ENCODE measurements at regions not wholly inside any gene's neighbourhood (a gene's known extent, or its start where the extent isn't known, plus 50 kb on each side); places are given as distances from the start of the nearest gene placed in this dataset.
A peak's percentile ranks its signal among the peaks of the same experiment; 100 is the strongest.

DNA sequence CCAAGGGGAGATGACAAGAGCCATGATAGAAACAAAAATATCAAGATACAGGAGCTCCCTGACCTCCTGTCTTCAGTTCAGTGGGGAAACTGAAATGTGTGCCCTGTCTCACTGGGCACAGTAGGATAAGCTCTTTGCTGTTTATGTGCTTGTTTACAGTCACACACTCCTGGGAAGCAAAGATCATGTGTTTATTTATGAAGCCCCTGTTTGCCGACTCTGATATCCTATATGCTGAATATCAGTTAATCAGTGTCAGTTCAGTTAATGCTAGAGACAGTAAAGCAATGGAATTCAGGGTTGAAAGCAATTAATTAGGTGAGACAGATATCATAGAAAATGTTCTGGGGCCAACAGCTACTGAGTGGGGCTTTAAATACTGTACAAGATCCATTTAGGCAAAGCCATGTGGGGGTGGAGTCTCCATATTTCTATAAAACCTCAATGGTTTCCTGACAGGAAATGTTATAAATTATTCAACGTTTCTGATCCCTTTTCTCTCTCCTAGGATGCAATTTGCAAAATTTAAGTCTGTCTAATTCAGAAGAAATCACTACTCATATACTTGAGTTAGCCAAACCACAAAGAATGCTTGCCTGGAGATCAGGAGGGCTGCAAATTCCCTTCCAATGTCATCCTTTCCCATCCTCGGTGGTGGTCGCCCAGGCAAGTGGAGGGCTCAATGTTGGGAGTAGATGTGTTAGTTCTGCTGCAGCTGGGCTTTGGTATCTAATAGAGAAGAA is 551.3 kb downstream of the CMPK2 start:
- ATAC-seq (ENCODE audit: low read depth) (no peak), DNase-seq (ENCODE audit: low spot score in 2 of 2) (no peak)
- Mint-ChIP-seq H3K27ac (no peak overlapping the region), H3K4me1 (peaks cover 6% of the 10 kb centered on the region), H3K36me3 (peaks cover 2% of the 10 kb centered on the region), H3K4me3 (no peak overlapping the region), H3K9me3 (no peaks in the 10 kb centered on the region), H3K27me3 (no peaks in the 10 kb centered on the region)

DNA sequence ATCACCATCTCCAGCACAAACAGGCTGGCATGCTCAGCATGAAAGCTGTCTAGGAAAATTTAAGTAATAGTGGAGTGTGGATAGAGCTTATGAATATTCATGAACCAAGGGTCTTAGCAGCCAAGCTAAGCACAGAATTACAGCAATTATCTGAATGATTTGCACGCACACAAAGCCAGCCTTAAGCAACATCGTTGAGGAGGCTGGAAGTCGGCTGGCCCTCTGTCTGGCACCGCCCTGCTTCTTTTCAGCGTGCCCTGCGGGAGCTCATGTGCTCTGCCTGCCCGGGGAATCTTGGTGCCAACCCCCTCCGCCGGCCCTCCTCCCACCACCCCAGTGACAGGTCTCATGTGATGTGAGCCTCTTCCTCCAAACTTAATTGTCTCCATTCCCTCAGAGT is 540.1 kb downstream of the CMPK2 start:
- Mint-ChIP-seq H3K9me3 (peaks cover 22% of the 10 kb centered on the region), H3K27ac (no peak overlapping the region), H3K4me1 (no peaks in the 10 kb centered on the region), H3K4me3 (no peak overlapping the region), H3K27me3 (no peaks in the 10 kb centered on the region), H3K36me3 (no peaks in the 10 kb centered on the region)
- no peak for DNase-seq (ENCODE audit: low spot score in 2 of 2)
- ATAC-seq (ENCODE audit: low read depth), result no peak

DNA sequence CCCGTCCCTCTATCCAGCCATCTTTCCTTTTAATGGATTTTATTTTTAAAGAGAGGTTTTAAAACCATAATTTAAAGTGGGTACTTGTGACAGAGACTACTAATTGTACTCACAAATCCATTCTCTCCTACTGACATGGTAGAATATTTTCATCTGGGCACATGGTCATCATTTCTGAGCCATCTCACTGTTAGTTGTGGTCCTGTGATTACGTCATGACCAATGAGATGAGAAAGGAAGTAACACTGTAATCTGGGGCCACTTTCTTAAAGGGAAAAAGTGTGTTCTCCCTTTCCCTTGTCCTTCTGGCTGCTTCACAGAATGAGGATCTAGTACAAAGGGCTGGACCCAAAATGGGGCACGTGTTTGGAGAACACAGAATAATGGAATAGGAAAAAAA is 538.7 kb downstream of the CMPK2 start:
- Mint-ChIP-seq H3K36me3 (no peaks in the 10 kb centered on the region), H3K4me1 (no peaks in the 10 kb centered on the region)

DNA sequence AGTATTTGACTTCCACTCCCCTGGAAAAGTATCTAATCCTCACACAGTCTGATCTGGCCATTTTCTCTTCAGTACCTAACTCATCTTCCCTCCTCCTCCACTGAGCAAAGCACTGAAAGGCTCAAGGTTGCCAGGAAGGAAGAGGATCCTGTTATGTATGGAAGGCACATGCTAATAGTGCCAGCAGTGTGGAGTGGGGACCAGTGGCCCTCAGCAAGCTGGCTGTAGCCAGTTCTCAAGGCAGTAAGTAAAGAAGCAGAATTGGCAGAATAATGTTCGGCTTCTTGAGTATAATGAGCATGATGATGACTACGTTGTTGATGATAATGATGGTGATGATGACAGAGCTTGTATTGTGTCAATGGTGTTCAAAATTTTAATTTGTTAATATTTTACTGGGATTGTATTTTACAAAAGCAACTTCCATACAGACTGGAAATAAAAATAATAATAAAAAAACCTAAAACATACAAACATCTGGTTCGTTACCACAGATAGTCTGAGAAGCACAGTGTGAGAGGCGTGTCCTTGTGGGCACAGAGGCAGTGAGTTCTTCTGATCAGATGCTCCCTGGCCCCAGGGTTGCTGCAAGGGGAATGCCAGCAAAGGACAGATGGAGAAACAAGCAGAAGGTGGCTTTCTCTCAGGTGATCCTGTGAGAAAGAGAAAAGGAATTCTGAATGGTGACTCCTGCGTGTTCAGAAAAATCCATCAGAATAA is 528.8 kb downstream of the CMPK2 start:
- no peak for DNase-seq (ENCODE audit: low spot score in 2 of 2)
- no peak for ATAC-seq (ENCODE audit: low read depth)
- Mint-ChIP-seq H3K4me1 (peaks cover 2% of the 10 kb centered on the region), H3K9me3 (no peaks in the 10 kb centered on the region), H3K27ac (no peak overlapping the region), H3K27me3 (no peaks in the 10 kb centered on the region), H3K36me3 (no peaks in the 10 kb centered on the region), H3K4me3 (no peak overlapping the region)

More for the DNA sequence above, 538.7 kb downstream of the CMPK2 start:
- Mint-ChIP-seq H3K27ac (no peak overlapping the region), H3K4me3 (no peak overlapping the region), H3K9me3 (peaks cover 16% of the 10 kb centered on the region), H3K27me3 (no peaks in the 10 kb centered on the region)
- ATAC-seq (ENCODE audit: low read depth) (no peak), DNase-seq (ENCODE audit: low spot score in 2 of 2) (no peak)

DNA sequence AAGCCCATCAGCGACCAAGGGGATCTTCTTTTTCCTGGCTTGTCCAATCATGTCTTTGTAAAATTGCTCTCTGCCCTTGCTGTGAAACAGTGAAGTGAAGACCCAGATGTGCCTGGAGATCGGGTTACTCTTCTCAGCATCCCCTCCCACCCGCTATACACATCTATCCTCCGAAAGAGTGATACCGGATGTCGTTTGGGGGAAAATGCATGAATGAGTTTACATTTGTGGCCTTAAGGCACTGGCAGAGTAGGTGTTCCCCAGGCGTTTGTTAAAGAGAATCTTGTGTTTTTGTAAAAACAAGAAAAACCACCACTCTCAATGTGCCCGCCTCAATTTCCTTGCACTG is 528.3 kb downstream of the CMPK2 start:
- H3K36me3 Mint-ChIP-seq, result no peaks in the 10 kb centered on the region

DNA sequence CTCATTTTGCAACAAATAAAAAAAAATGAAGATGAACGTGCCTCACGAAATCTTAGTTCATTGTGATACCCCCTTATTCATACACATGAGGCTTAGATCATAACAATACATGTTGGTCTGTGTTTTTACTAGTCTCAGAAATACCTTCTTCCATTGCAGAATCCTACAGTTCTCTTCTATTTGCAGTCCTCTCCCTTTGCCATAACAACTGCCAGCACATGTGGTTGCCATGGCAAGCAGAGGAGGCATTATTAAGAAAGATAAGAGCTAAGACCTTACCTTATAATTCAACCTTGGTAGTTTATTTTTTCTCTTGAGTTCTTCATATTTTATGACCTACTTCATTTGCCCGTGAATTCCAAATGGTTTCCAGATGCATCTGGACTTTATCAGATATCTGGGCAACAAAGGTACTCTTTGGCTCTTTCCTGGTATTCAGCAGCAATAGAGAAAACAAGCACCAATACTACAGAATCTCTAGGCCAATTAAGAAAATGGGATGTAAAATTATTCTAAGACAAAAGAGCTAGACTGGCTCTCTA is 524.0 kb downstream of the CMPK2 start:
- peaks cover 22% of the 10 kb centered on the region for H3K4me1 Mint-ChIP-seq
- H3K36me3 Mint-ChIP-seq, result no peaks in the 10 kb centered on the region
- H3K9me3 Mint-ChIP-seq, result peaks cover 2% of the 10 kb centered on the region
- no peaks in the 10 kb centered on the region for H3K27me3 Mint-ChIP-seq
- no peak for DNase-seq (ENCODE audit: low spot score in 2 of 2)
- no peak for ATAC-seq (ENCODE audit: low read depth)
- H3K27ac Mint-ChIP-seq, result no peak overlapping the region
- no peak overlapping the region for H3K4me3 Mint-ChIP-seq

More for the DNA sequence above, 528.3 kb downstream of the CMPK2 start:
- H3K9me3 Mint-ChIP-seq, result no peaks in the 10 kb centered on the region
- no peak overlapping the region for H3K27ac Mint-ChIP-seq
- H3K27me3 Mint-ChIP-seq, result no peaks in the 10 kb centered on the region
- ATAC-seq (ENCODE audit: low read depth), result no peak
- H3K4me3 Mint-ChIP-seq, result no peak overlapping the region
- DNase-seq (ENCODE audit: low spot score in 2 of 2), result no peak
- peaks cover 6% of the 10 kb centered on the region for H3K4me1 Mint-ChIP-seq

DNA sequence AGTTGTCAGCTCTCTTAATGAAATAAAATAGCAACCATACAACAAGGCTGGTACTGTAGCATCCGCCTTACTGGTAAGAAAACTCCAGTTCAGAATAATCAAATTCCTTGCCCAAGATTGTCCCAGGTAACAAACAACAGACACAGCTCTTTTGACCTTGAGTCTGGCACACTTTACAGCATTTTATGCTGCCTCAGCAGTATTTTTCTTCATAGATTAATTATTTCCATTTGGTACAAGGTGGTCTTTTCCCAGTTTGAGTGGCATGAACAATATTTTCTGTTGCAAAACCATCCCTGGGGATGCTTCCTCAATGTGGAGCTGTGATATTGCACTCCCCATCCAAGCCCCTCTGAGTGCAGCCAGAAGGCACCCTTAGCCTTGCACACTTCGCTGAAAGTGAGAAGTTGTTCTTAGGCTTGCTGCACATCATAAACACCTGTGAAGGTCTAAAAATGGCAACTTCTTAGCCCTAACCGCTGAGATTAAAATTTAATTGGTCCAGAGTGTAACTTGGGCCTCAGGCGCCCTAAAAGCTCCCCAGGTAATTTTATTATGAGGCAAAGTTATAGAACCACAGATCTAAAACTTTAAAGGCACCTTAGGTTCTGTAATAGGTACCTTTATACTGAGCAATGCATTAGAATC is 523.3 kb downstream of the CMPK2 start:
- DNase-seq (ENCODE audit: low spot score in 2 of 2), result no peak
- no peaks in the 10 kb centered on the region for H3K36me3 Mint-ChIP-seq
- peaks cover 22% of the 10 kb centered on the region for H3K4me1 Mint-ChIP-seq
- H3K27me3 Mint-ChIP-seq, result no peaks in the 10 kb centered on the region
- peak overlapping the region; percentile 22 for H3K27ac Mint-ChIP-seq
- peaks cover 2% of the 10 kb centered on the region for H3K9me3 Mint-ChIP-seq
- peak overlapping the region; percentile 29 for H3K4me3 Mint-ChIP-seq
- no peak for ATAC-seq (ENCODE audit: low read depth)

DNA sequence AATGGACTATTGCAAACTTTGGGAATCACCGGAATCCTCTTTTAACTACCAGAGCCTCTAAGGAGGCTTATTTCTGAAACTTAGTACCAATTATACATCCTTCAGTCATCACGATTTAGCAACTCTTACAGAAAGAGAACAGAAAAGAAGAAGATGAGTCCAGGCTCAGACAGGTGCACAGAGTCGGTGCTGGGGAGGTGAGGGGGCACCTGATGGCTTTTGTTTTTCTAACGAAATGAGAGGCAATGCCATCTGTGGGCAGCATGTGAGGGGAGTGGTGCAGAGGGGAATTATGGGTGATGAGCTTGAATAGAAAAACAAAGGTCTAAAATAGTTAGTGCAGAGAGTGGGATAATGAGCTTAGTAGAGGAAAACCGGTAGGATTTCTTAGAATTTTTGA is 522.6 kb downstream of the CMPK2 start:
- no peak overlapping the region for H3K4me3 Mint-ChIP-seq
- no peak overlapping the region for H3K27ac Mint-ChIP-seq
- peaks cover 22% of the 10 kb centered on the region for H3K4me1 Mint-ChIP-seq
- ATAC-seq (ENCODE audit: low read depth) (no peak), DNase-seq (ENCODE audit: low spot score in 2 of 2) (no peak)
- peaks cover 2% of the 10 kb centered on the region for H3K9me3 Mint-ChIP-seq
- H3K27me3 Mint-ChIP-seq, result no peaks in the 10 kb centered on the region
- no peaks in the 10 kb centered on the region for H3K36me3 Mint-ChIP-seq

DNA sequence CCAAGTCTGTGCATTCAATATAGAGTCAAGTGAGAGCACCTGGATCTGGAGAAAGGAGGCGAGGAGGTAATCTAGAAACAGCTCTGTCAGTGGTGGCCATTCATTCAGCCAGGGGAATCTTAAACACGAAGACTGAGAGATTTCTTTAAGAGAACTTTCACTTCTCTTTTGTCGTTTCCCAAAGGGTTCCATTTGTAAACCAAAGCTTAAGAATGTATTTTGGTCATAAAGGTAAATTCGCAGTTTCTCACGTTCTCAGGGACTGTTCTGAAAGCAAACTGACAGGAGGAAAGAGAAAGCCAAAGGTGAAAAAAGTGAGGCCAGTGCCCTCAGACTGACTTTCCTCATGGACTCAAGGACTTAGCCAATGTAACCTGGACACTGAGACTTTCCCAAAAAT is 513.5 kb downstream of the CMPK2 start:
- peaks cover 15% of the 10 kb centered on the region for H3K4me1 Mint-ChIP-seq
- H3K36me3 Mint-ChIP-seq, result no peaks in the 10 kb centered on the region
- ATAC-seq (ENCODE audit: low read depth) (peak; percentile 80), DNase-seq (ENCODE audit: low spot score in 2 of 2) (peak in 1 of 2 donors; percentile 18)
- no peaks in the 10 kb centered on the region for H3K9me3 Mint-ChIP-seq
- peak overlapping the region; percentile 79 for H3K27ac Mint-ChIP-seq
- peak overlapping the region; percentile 52 for H3K4me3 Mint-ChIP-seq
- no peaks in the 10 kb centered on the region for H3K27me3 Mint-ChIP-seq

DNA sequence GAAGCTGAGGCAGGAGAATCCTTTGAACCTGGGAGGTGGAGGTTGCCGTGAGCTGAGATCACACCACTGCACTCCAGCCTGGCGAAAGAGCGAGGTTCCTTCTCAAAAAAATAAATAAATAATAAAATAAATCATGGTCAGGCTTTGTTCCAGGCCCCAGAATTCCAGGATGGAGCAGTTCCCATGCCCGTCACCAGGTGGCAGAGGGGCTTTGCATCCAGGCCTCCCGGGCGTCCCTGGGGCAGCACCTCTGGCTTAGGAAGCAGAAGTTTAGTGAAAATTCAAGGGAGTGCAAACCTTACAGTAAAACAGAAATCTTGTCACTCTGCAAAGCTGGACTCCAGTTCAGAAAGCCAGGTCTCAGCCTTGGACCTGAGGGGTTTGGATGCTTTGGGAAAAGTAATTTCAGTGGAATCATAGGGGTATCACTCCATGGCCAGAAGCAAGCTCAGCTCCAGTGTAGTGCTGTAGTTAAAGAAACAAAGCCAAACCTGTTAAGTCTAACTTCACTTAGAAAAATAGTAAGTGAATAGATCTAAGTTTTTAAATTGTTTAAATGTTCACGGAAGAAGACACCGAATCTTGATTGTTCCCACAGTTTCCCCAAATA is 512.7 kb downstream of the CMPK2 start:
- DNase-seq (ENCODE audit: low spot score in 2 of 2), result no peak
- no peak for ATAC-seq (ENCODE audit: low read depth)
- H3K36me3 Mint-ChIP-seq, result no peaks in the 10 kb centered on the region
- no peaks in the 10 kb centered on the region for H3K9me3 Mint-ChIP-seq
- H3K27me3 Mint-ChIP-seq, result no peaks in the 10 kb centered on the region
- H3K4me3 Mint-ChIP-seq, result no peak overlapping the region
- H3K27ac Mint-ChIP-seq, result peak overlapping the region; percentile 6
- H3K4me1 Mint-ChIP-seq, result peaks cover 15% of the 10 kb centered on the region

DNA sequence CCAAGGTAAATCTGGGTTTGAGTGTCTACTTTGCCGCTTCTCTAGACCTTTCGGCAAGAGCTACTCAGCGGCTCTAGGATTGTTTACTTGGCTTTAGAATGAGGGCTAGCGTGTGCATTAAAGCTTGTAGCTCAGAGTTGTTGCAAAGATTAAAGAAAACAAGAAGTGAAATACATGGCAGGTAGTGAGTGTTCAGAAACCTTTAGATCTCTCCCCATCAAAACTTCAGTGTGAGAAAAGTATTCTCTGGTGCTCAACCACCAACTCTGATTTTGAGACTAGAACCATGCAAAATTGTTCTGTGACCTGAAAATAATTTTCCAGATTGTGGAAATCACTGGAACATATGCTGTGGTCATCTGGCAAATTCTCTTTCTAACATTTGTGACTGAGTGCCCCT is 512.0 kb downstream of the CMPK2 start:
- Mint-ChIP-seq H3K4me3 (no peak overlapping the region), H3K36me3 (no peaks in the 10 kb centered on the region), H3K27ac (peak overlapping the region; percentile 6), H3K9me3 (no peaks in the 10 kb centered on the region), H3K27me3 (no peaks in the 10 kb centered on the region), H3K4me1 (peaks cover 15% of the 10 kb centered on the region)
- peak; percentile 53 for ATAC-seq (ENCODE audit: low read depth)
- no peak for DNase-seq (ENCODE audit: low spot score in 2 of 2)

DNA sequence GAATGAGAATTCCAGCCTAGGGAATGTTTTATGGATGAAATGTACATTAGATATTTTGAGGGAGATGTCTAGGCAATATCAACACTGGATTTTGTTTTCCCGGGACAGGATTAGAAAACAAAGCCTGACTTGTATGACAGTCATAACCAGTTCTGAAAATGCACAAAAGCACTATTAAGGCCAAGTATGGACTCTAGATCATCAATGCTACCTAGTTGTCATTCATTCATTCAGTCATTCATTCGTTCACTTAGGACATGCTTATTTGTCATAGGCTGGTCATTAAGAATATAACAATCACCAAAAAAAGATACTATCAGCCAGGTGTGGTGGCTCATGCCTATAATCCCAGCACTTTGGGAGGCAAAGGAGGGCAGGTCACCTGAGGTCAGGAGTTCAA is 511.2 kb downstream of the CMPK2 start:
- Mint-ChIP-seq H3K36me3 (no peaks in the 10 kb centered on the region), H3K9me3 (no peaks in the 10 kb centered on the region), H3K27ac (no peak overlapping the region), H3K4me1 (peaks cover 15% of the 10 kb centered on the region), H3K4me3 (no peak overlapping the region), H3K27me3 (no peaks in the 10 kb centered on the region)
- ATAC-seq (ENCODE audit: low read depth), result no peak
- no peak for DNase-seq (ENCODE audit: low spot score in 2 of 2)

DNA sequence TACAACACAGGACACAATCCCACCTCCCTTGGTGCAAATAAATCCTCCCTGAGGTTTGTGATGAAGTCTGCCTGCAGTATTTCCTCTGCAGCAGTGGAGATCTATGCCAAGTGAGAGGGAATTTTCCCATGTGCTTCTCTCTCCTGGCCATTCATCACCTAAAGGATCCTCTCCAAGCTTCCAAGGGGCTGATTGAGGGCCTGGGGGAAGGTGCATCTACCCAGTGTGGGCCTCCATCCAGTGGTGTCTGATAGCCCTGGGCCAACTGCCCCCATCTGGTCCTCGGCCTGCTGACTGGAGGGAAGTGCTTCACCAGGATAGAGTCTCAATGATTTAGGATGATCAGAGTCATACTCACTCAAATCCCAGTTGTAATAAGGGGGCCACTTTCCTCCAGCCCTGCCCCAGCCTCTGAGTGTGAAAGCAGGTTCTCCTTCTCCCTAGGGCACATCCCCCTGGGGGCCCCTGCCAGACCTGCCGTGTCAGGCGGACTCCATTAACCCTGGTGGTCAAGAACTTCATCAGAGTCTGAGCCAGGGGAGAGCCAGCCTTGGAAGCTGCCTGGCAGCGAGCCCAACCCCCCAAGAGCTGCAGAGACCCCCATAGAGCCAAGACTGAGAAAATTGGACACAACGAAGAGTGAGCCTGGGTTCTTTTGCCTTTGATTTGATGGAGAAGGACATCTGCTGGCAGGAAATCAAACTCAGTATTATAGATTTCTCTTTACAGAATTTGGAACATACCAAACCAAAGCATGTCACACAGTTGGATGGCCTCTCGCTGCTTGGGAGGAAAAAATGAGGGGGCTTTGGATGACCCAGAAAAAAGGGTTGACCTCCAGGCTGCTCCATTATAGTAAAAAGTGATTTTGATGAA is 509.6 kb downstream of the CMPK2 start:
- Mint-ChIP-seq H3K27me3 (no peaks in the 10 kb centered on the region), H3K9me3 (no peaks in the 10 kb centered on the region), H3K27ac (no peak overlapping the region)

More for the DNA sequence above, 509.6 kb downstream of the CMPK2 start:
- no peak overlapping the region for H3K4me3 Mint-ChIP-seq
- no peaks in the 10 kb centered on the region for H3K36me3 Mint-ChIP-seq
- H3K4me1 Mint-ChIP-seq, result peaks cover 16% of the 10 kb centered on the region
- ATAC-seq (ENCODE audit: low read depth) (no peak), DNase-seq (ENCODE audit: low spot score in 2 of 2) (no peak)

Measured in memory B cell (primary cell).